Heart left ventricle (tissue), 13 donors: ENCODE measurements at regions not wholly inside any gene's neighbourhood (a gene's known extent, or its start where the extent isn't known, plus 50 kb on each side); places are given as distances from the start of the nearest gene placed in this dataset.

ENCODE experiments used
- CTCF ChIP-seq, 12 donors: fragments of 200-600 bp; sonication (generic) in 4 of 12; IDR thresholded peaks; one replicate each; pipeline versions ENCODE4 v1.5.0 to v1.8.0; 2018 to 2022; ENCODE audit warnings: antibody characterized with exemption in 12 of 12, mild to moderate bottlenecking in 5 of 12
- POLR2A ChIP-seq, 2 donors: fragments of 450-650 bp; IDR thresholded peaks; one replicate each; pipeline ENCODE4 v1.6.1; 2017; ENCODE audit warnings: antibody characterized with exemption in 2 of 2, mild to moderate bottlenecking in 2 of 2, moderate library complexity in 2 of 2
- donor health status: ischemic (EF 13 %, LVEDD 7.1; RV severe dilation, severe dysfunction).
- donor health status: DM: no; HTN: yes; CAD: no.
- donor health status: DM: no; HTN: no; CAD: no.
- donor health status: ischemic (EF 25% LVEDD 6.9; RV normal size, moderate dysfunction).
- donor health status: ischemic (EF 25% LVEDD 5.7; RV mildly dilated, moderate dysfunction).
- donor health status: ischemic (EF 35%, LVEDD 5.7; RV mildly dilated, moderate dysfunction).
- donor health status: nonischemic (EF 11% LVEDD 7.7; RV severe dilation, severe dysfunction).
- donor health status: DM: yes; HTN: yes; CAD: no.
- donor health status: PGD.
- donor health status: ischemic (EF 29% LVEDD 5.4; RV normal size, mild dysfunction).
- donor health status: nonischemic (EF 23%, LVEDD 6.1; RV moderate dilation, normal function).

GRCh38 chr15:95511671-95512070 is 818.8 kb upstream of the NR2F2 start:
- TF ChIP-seq POLR2A (IDR thresholded peaks at IDR 0.05) = no peak
- no peak for TF ChIP-seq CTCF (IDR thresholded peaks at IDR 0.05)
